GM23248 (cell line): ENCODE measurements at regions not wholly inside any gene's neighbourhood (a gene's known extent, or its start where the extent isn't known, plus 50 kb on each side); places are given as distances from the start of the nearest gene placed in this dataset.

Experiments
- EZH2 ChIP-seq: fragments of 200-600 bp; sonication (generic); IDR thresholded peaks from 2 replicates; pipeline ENCODE4 v1.6.1; 2018; ENCODE audit warnings: antibody characterized with exemption, mild to moderate bottlenecking; ENCODE audit not compliant: insufficient read depth, poor library complexity, severe bottlenecking
- EZH2phosphoT487 ChIP-seq: fragments of 200-600 bp; sonication (generic); IDR thresholded peaks from 2 replicates; pipeline ENCODE4 v1.6.1; 2018; ENCODE audit warnings: antibody characterized with exemption, moderate library complexity, mild to moderate bottlenecking, low read depth; ENCODE audit not compliant: insufficient read depth

DNA sequence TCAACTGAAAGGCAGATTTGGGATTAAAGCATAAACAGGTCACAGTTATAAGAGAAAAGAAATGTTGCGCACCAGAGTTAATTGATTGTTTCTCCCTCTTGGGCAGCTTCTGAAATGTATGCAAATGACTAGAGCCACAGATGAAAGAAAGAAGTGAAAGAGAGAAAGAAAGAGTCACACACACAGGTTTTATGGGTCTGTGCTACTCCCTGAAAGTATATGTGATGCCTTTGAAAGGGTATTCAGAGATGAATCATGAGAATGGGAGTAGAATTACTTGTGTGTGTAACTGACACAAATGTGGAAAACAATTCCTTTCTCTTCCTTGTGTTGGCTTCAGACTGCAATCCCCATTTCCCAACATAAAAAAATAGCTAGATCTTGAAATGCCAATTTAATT lies 196.9 kb downstream of the FOXA2 start:
- TF ChIP-seq EZH2 (no peak), EZH2phosphoT487 (no peak)
